ENCODE measurements at regions not wholly inside any gene's neighbourhood (a gene's known extent, or its start where the extent isn't known, plus 50 kb on each side); places are given as distances from the start of the nearest gene placed in this dataset.

DNA sequence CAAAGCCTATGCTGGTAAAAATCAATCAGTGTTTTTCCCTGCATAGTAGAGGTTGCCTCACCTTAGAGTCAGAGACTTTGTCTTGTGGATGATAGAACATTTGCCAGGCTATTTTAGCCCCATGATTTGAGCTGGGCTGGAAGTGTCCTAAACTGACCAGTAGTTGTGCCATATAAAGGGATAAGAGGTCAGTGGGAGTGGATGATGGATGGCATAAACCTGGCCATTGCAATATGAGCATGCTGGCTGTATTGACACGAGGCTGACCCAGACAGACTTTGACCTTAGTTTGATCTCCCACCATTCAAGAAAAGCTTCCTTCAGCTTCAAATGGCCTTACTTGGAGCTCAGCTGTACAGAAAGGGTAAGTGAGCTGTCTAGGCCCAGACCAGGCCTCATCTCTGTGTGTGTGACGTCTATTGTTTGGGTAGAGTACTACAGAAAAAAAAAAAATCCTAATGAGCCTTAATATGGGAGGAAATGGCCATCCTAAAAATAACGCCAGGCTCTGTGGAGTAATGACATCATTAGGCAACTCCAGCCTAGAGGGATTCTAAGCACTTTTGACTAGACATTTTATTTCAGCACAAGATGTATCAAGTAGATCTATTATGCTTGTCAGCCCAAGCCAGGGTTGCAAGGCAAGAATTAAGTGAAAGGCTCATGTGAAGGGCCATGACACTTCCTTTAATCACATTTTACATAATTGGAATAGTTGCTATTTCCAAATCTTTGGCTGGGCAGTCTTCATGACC, 51.3 kb upstream of the CADM1 start:
- no peak for TF ChIP-seq EZH2phosphoT487 (IDR thresholded peaks at IDR 0.05; ENCODE audit: insufficient read depth, low read depth)
- TF ChIP-seq EZH2 (IDR thresholded peaks at IDR 0.05; ENCODE audit: insufficient read depth, poor library complexity, severe bottlenecking), result no peak

Measured in GM23248 (cell line).